COLO668 (cell line): ENCODE measurements at regions not wholly inside any gene's neighbourhood (a gene's known extent, or its start where the extent isn't known, plus 50 kb on each side); places are given as distances from the start of the nearest gene placed in this dataset.

Experiments
- DNase-seq: peaks from one replicate; lab custom pipeline; 2025; ENCODE audit not compliant: unreplicated experiment; lab: John Stamatoyannopoulos, UW

DNA sequence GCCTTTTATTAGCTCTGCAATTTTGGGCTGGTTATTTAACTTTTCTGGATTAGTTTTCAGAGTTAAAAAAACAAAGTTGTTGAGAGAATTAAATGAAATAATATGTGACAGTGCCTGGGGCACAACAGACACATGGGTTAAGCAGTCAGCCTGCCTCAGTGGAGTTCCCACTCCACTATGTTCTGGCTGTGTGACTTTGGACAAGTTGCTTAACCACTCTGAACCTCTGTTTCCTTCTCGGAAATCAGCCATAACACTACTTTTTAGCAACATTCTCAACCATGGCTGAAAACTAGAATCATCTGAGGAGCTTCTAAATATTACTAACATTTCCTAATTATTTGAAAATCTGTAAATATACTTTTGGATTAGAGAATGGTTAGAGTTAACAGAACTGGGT, 56.5 kb upstream of the SLC6A11 start:
- DNase-seq, result no peak

- no peak for DNase-seq
Observed at GRCh38 chr3:10760199-10760598, 55.8 kb upstream of the SLC6A11 start.

- DNase-seq, result no peak
Observed at GRCh38 chr3:10761583-10761982, 54.4 kb upstream of the SLC6A11 start.

- DNase-seq, result no peak
Observed at GRCh38 chr3:10762116-10762515, 53.9 kb upstream of the SLC6A11 start.

GRCh38 chr3:10762611-10763247, 53.3 kb upstream of the SLC6A11 start:
- no peak for DNase-seq

DNA sequence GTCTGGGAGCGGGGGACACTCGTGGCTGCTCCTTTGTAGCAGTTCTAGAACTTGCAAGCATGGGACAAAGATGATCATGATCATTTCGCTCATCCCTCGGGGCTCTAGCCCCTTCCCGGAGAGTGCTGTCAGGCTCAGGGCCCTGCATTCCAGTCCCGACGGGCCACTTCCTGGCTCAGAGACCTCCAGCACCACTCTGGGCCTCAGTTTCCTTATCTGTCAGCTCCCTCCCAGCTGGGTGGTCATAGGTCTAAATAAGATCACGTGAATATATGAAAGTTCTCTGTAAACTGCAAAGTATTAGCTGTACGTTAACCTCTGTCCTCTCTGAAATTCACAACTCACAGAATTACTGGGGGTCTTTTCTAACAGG, 52.8 kb upstream of the SLC6A11 start:
- no peak for DNase-seq

- no peak for DNase-seq
Observed at GRCh38 chr3:10763817-10764258, 52.2 kb upstream of the SLC6A11 start.

DNA sequence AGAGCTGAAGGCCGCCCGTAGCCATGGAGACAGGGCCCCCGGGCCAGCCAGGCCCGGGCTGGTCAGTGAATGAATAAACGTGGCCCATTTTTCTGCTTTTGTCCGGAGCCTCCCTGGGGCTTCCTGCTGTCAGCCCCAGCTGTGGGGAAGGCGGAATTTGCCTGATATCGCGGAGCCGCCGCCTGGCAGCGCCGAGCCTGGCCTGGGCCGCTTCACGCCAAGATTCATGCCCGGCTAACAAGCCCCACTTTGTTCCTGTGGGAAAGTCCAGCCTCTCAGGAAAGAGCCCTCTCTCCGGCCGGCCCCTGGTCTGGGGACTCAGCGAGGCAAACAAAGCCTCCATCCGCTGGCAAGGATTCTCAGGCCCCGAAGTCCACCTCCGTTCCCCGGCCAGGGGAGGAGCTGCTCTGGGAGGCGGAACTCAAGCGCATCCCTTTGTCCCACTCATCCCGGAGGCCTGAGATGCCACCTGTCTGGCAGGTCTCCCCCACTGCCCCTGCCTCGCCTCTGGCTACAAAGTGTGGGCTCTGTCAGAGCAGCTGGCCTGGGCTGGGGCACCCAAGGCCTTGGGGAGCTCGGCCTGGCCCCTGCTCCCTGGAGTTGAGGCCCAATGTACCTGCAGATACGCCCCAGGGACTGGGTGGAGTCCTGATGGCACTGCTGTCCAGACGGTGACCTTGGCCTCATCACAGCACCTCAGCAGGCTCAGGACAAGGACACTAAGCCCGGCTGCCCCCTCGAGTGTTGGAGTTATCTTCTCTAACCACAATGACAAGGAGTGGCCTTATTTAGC, 51.6 kb upstream of the SLC6A11 start:
- DNase-seq, result no peak

DNA sequence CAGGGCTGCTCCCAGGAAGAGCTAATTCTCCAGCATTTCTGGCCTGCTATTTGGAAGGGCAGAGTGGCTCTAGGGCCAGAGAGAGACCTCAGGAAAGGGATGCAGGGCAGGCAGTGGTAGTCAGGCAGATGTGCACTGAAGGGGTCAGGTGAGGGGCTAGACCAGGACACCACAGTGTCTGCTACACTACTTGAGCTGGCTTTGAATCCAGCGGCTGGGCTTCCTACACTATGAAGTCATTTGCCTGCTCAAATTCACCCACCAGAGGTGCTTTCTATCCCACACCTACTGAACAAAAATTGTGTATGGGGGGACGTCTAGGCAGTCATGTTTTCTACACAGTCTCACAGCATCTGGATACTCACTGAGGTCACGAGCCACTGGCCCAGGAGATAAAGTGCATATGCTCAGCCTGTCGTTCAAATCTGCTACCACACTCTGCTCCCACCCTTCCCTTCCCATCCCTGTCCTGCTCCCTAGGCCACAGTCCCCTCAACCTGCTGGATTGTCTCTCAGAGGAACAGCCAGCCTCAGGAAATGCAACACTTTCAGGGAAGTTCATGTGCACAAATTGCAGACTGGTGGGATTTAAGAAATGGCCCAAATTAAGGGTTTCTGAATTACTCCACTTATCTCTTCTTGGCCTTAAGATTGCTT, 49.9 kb upstream of the SLC6A11 start:
- DNase-seq, result no peak
